ENCODE measurements at regions not wholly inside any gene's neighbourhood (a gene's known extent, or its start where the extent isn't known, plus 50 kb on each side); places are given as distances from the start of the nearest gene placed in this dataset.

GRCh38 chr12:23063206-23063605 lies 438.2 kb downstream of the ETNK1 start:
- Histone ChIP-seq H3K27ac (ENCODE audit: extremely low read depth, low read depth, low read length) (no peak overlapping the region), H3K9me3 (ENCODE audit: control insufficient read depth, insufficient read depth, low read depth, low read length) (no peaks in the 10 kb centered on the region), H3K4me3 (ENCODE audit: low read depth, low read length) (no peak overlapping the region), H3K4me1 (ENCODE audit: control insufficient read depth, insufficient read depth, low read length) (no peaks in the 10 kb centered on the region), H3K36me3 (ENCODE audit: control insufficient read depth in 2 of 2, insufficient read depth in 1 of 2, low read length in 2 of 2) (no peaks in the 10 kb centered on the region)
- POLR2A ChIA-PET: no interaction called here
- no peak for TF ChIP-seq ZNF391 (tag by site-specific recombination; IDR thresholded peaks at IDR 0.05; ENCODE audit: borderline replicate concordance, low read depth)
- no peak for TF ChIP-seq ZNF558 (tag by site-specific recombination; IDR thresholded peaks at IDR 0.05)
- TF ChIP-seq ZNF248 (tag by site-specific recombination; IDR thresholded peaks at IDR 0.05): no peak
- TF ChIP-seq ZNF354C (tag by site-specific recombination; IDR thresholded peaks at IDR 0.05; ENCODE audit: borderline replicate concordance, low read depth): no peak
- TF ChIP-seq ZNF398 (tag by site-specific recombination; IDR thresholded peaks at IDR 0.05): no peak
- TF ChIP-seq ZNF366 (tag by site-specific recombination; conservative IDR thresholded peaks at IDR 0.05): no peak
- no peak for TF ChIP-seq ZNF514 (tag by site-specific recombination; IDR thresholded peaks at IDR 0.05)
- TF ChIP-seq ZNF747 (tag by site-specific recombination; IDR thresholded peaks at IDR 0.05): no peak
- no peak for TF ChIP-seq CTCF (tag by site-specific recombination; IDR thresholded peaks at IDR 0.05)
- no peak for TF ChIP-seq REST (tag by site-specific recombination; IDR thresholded peaks at IDR 0.05)
- no peak for TF ChIP-seq ZNF423 (tag by site-specific recombination; IDR thresholded peaks at IDR 0.05)
- TF ChIP-seq KLF1 (tag by site-specific recombination; IDR thresholded peaks at IDR 0.05): no peak
- TF ChIP-seq ZNF266 (tag by site-specific recombination; IDR thresholded peaks at IDR 0.05; ENCODE audit: low read depth): no peak
- no peak for TF ChIP-seq ZNF785 (tag by site-specific recombination; IDR thresholded peaks at IDR 0.05)
- no peak for TF ChIP-seq ZNF768 (tag by site-specific recombination; IDR thresholded peaks at IDR 0.05)
- TF ChIP-seq ZNF830 (tag by site-specific recombination; IDR thresholded peaks at IDR 0.05; ENCODE audit: low read depth): no peak
- TF ChIP-seq ZNF19 (tag by site-specific recombination; IDR thresholded peaks at IDR 0.05; ENCODE audit: low read depth): no peak
- TF ChIP-seq MZF1 (tag by site-specific recombination; IDR thresholded peaks at IDR 0.05; ENCODE audit: borderline replicate concordance): no peak
- no peak for TF ChIP-seq WT1 (tag by site-specific recombination; IDR thresholded peaks at IDR 0.05)
- CTCF ChIA-PET: interaction anchor here (0.6 kb wide), 1 partner anchor 28 kb away, joined by 4 read pairs; no protein-coding TSS in a partner anchor

- no peak overlapping the region for H3K4me3 ChIP-seq (ENCODE audit: low read depth, low read length)
- CTCF ChIA-PET: interaction anchor here (1.6 kb wide), 1 partner anchor 11 kb away, joined by 8 read pairs; no protein-coding TSS in a partner anchor
- H3K4me1 ChIP-seq (ENCODE audit: control insufficient read depth, insufficient read depth, low read length): no peaks in the 10 kb centered on the region
- no peak overlapping the region for H3K27ac ChIP-seq (ENCODE audit: extremely low read depth, low read depth, low read length)
- no peaks in the 10 kb centered on the region for H3K36me3 ChIP-seq (ENCODE audit: control insufficient read depth in 2 of 2, insufficient read depth in 1 of 2, low read length in 2 of 2)
- POLR2A ChIA-PET: no interaction called here
- H3K9me3 ChIP-seq (ENCODE audit: control insufficient read depth, insufficient read depth, low read depth, low read length): no peaks in the 10 kb centered on the region
- no peak for TF ChIP-seq YY1 (tag by site-specific recombination; IDR thresholded peaks at IDR 0.05)
- TF ChIP-seq ZEB2 (tag by site-specific recombination; IDR thresholded peaks at IDR 0.05): no peak
- no peak for TF ChIP-seq ZBTB48 (tag by site-specific recombination; IDR thresholded peaks at IDR 0.05)
- TF ChIP-seq ZNF701 (tag by site-specific recombination; IDR thresholded peaks at IDR 0.05): no peak
- no peak for TF ChIP-seq CTCF (tag by site-specific recombination; IDR thresholded peaks at IDR 0.05)
- TF ChIP-seq ZNF114 (tag by site-specific recombination; IDR thresholded peaks at IDR 0.05): no peak
- TF ChIP-seq ZNF692 (tag by site-specific recombination; IDR thresholded peaks at IDR 0.05): no peak
- TF ChIP-seq PRDM1 (tag by site-specific recombination; IDR thresholded peaks at IDR 0.05): no peak
- TF ChIP-seq ZNF394 (tag by site-specific recombination; IDR thresholded peaks at IDR 0.05; ENCODE audit: borderline replicate concordance): no peak
These were observed 441.1 kb downstream of the ETNK1 start for GRCh38 chr12:23066095-23066494.
